ENCODE measurements at regions not wholly inside any gene's neighbourhood (a gene's known extent, or its start where the extent isn't known, plus 50 kb on each side); places are given as distances from the start of the nearest gene placed in this dataset.

DNA sequence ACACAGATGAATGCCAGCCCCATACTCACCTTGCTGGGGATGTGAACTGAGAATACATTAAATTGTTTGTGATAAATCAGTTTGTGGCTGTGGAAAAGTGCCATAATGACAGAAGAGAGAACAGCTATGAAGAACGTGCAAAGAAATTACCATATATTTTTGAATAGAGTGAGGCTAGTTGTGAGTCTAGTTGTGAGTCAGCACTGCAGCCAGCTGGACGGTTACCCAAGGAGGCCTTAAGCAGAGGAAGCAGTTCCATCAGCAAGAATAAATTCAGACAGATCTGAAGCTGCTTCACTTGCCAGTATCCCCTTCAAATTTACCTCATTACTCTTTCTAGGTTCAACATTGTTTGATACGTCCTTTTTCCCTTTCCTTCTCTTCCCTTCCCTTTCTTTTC, 446.0 kb downstream of the MTRR start:
- Histone ChIP-seq H3K27me3 (replicated peaks in 1 of 4; ENCODE audit: control insufficient read depth in 3 of 4, extremely low read depth in 1 of 4, insufficient read depth in 3 of 4, low read length in 3 of 4) (no peaks in the 10 kb centered on the region), H3K79me2 (ENCODE audit: control insufficient read depth in 1 of 2, insufficient read depth in 2 of 2, low read length in 2 of 2) (no peaks in the 10 kb centered on the region), H2BK120ac (replicated peaks; ENCODE audit: low read depth, low read length) (no peak overlapping the region), H3K18ac (ENCODE audit: extremely low read depth, low read length) (no peak overlapping the region), H2AFZ (ENCODE audit: low read length) (no peak overlapping the region), H4K8ac (ENCODE audit: extremely low read depth, insufficient read depth, low read length) (no peak overlapping the region), H3K4me3 (ENCODE audit: extremely low read depth in 1 of 4, insufficient read depth in 2 of 4, low read depth in 3 of 4, low read length in 4 of 4) (no peak overlapping the region), H4K91ac (replicated peaks; ENCODE audit: insufficient read length, low read length) (no peak overlapping the region), H3K9me3 (ENCODE audit: insufficient read depth in 2 of 2, low read depth in 1 of 2, low read length in 1 of 2) (no peaks in the 10 kb centered on the region), H3K9ac (replicated peaks in 1 of 4; ENCODE audit: extremely low read depth in 1 of 4, low read depth in 3 of 4, low read length in 3 of 4) (no peak overlapping the region), H3K79me1 (ENCODE audit: low read depth, low read length) (no peaks in the 10 kb centered on the region), H3K23ac (ENCODE audit: insufficient read length) (no peak overlapping the region), H2BK20ac (ENCODE audit: low read length) (no peak overlapping the region), H2BK5ac (ENCODE audit: low read depth, low read length) (no peak overlapping the region), H2BK12ac (ENCODE audit: low read depth, low read length) (no peak overlapping the region), H3K4ac (replicated peaks; ENCODE audit: insufficient read length, low read depth, low read length) (no peak overlapping the region), H3K14ac (ENCODE audit: insufficient read length) (no peak overlapping the region), H3K23me2 (ENCODE audit: low read depth, low read length) (no peaks in the 10 kb centered on the region), H2BK15ac (ENCODE audit: low read length) (no peak overlapping the region), H3K56ac (replicated peaks; ENCODE audit: insufficient read length, low read depth, low read length) (no peak overlapping the region), H3K4me2 (ENCODE audit: insufficient read depth in 1 of 2, low read depth in 2 of 2, low read length in 2 of 2) (no peak overlapping the region), H3K36me3 (ENCODE audit: control insufficient read depth in 2 of 4, insufficient read depth in 4 of 4, low read length in 3 of 4) (no peaks in the 10 kb centered on the region), H4K20me1 (replicated peaks in 1 of 2; ENCODE audit: control insufficient read depth in 1 of 2, insufficient read depth in 2 of 2, low read length in 2 of 2) (peaks cover 0 to 2% of the 10 kb centered on the region in 2 experiments), H2AK5ac (ENCODE audit: low read depth, low read length) (no peak overlapping the region), H4K5ac (ENCODE audit: insufficient read length, low read depth, low read length) (no peak overlapping the region), H3K27ac (ENCODE audit: low read depth, low read length) (no peak overlapping the region), H3K4me1 (replicated peaks in 1 of 4; ENCODE audit: control insufficient read depth in 3 of 4, insufficient read depth in 4 of 4, low read length in 3 of 4) (no peaks in the 10 kb centered on the region)
- FAIRE-seq (no peak), DNase-seq (ENCODE audit: low read depth in 1 of 2, low spot score in 2 of 2) (no peak)
- WGBS, 2 experiments (ENCODE audit: extremely low coverage in 1 of 2, insufficient coverage in 1 of 2, insufficient read length in 1 of 2, insufficient replicate concordance in 2 of 2, low coverage in 1 of 2, low lambda C conversion rate in 2 of 2, missing lambda C conversion rate in 1 of 2): 81% methylated on average over 3 of the region's 3 CpGs; no CpG with 5 or more reads in 1 of the 2 experiments
- TF ChIP-seq RBBP5 (IDR thresholded peaks at IDR 0.05; ENCODE audit: borderline replicate concordance, low read depth, low read length) (no peak), ATF3 (IDR thresholded peaks at IDR 0.05; ENCODE audit: insufficient read depth, low read depth, low read length) (no peak), SIRT6 (IDR thresholded peaks at IDR 0.05; ENCODE audit: low read length) (no peak), BACH1 (IDR thresholded peaks at IDR 0.05; ENCODE audit: low read length) (no peak), RNF2 (IDR thresholded peaks at IDR 0.05; ENCODE audit: borderline replicate concordance, low read depth, low read length, missing control alignments, poor library complexity, severe bottlenecking) (no peak)
- CTCF ChIA-PET (ENCODE audit: partially characterized antibody): no interaction called here
- POLR2A ChIA-PET (ENCODE audit: partially characterized antibody): interaction anchor here (0.9 kb wide), 1 partner anchor 374 kb away, joined by 4 read pairs; no protein-coding TSS in a partner anchor

Measured in H1 (cell line).